ENCODE measurements at regions not wholly inside any gene's neighbourhood (a gene's known extent, or its start where the extent isn't known, plus 50 kb on each side); places are given as distances from the start of the nearest gene placed in this dataset.

DNA sequence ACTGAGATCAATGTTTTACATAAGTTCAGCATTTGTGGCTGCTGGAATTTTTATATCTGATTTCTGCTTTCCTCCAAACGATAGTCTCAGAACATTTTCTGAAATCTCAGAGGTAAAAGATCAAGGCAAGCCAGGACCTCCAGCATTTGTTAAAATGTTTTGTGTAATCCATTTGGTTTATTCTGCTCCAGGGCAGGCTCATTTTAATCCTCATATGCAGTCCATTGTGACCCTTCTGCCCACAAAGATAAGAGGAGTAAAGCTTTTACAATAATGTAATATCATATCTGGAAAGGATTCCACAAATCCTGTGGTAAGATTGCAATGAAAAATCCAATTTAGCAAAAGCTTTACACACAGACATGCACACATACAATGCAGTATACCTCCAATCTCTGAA is 55.3 kb upstream of the KCNH5 start:
- Histone ChIP-seq H3K9me3 (ENCODE audit: control insufficient read depth in 1 of 2, insufficient read depth in 1 of 2, low read depth in 1 of 2, low read length in 2 of 2) (no peaks in the 10 kb centered on the region), H3K4me1 (ENCODE audit: control insufficient read depth in 1 of 2, insufficient read depth in 2 of 2, low read length in 2 of 2) (no peaks in the 10 kb centered on the region), H4K20me1 (ENCODE audit: insufficient read depth) (no peaks in the 10 kb centered on the region), H2AFZ (ENCODE audit: low read depth, low read length, poor library complexity, severe bottlenecking) (no peak overlapping the region), H3K4me2 (ENCODE audit: low read length) (no peak overlapping the region), H3K27ac (ENCODE audit: low read depth, low read length) (no peak overlapping the region), H3K9me2 (ENCODE audit: insufficient read depth) (no peaks in the 10 kb centered on the region), H3K27me3 (ENCODE audit: insufficient read depth, low read length) (no peaks in the 10 kb centered on the region), H3K79me2 (ENCODE audit: insufficient read depth, low read length) (no peaks in the 10 kb centered on the region), H3K9ac (ENCODE audit: low read length) (no peak overlapping the region), H3K4me3 (replicated peaks in 1 of 2; ENCODE audit: low read depth in 1 of 2, low read length in 2 of 2) (no peak overlapping the region), H3K36me3 (ENCODE audit: control insufficient read depth in 1 of 2, insufficient read depth in 2 of 2, low read length in 2 of 2) (no peaks in the 10 kb centered on the region)
- BruUV-seq (replicated peaks): no TSS peak
- intact Hi-C loops (cut with micrococcal nuclease): no loop called here
- ChIA-PET POLR2A (no interaction called here), CTCF (no interaction called here), RAD21 (ENCODE audit: low non-redundant PET in 1 of 2, low total read pairs in 2 of 2, uncharacterized antibody in 2 of 2, unreplicated experiment in 2 of 2) (no interaction called here)
- no peak for ATAC-seq
- TF ChIP-seq ZFX (IDR thresholded peaks at IDR 0.05): no peak
- TF ChIP-seq TCF7L2 (IDR thresholded peaks at IDR 0.05; ENCODE audit: borderline replicate concordance, extremely low read depth, insufficient read depth, insufficient read length): no peak
- no peak for TF ChIP-seq POLR2A (IDR thresholded peaks at IDR 0.05; ENCODE audit: borderline replicate concordance, extremely low read depth, insufficient read depth, insufficient read length)
- no peak for TF ChIP-seq CBX3 (IDR thresholded peaks at IDR 0.05; ENCODE audit: low read depth)
- no peak for TF ChIP-seq ZNF274 (IDR thresholded peaks at IDR 0.05; ENCODE audit: low read depth, low read length)
- no peak for TF ChIP-seq RAD21 (IDR thresholded peaks at IDR 0.05; ENCODE audit: low read depth)
- no peak for TF ChIP-seq CTCF (IDR thresholded peaks at IDR 0.05 in 2 of 3, conservative IDR thresholded peaks at IDR 0.05 in 1 of 3; ENCODE audit: borderline replicate concordance in 1 of 3, insufficient read depth in 1 of 3, low read depth in 2 of 3, low read length in 2 of 3)
- TF ChIP-seq EZH2 (IDR thresholded peaks at IDR 0.05): no peak
- no peak for TF ChIP-seq SIN3A (IDR thresholded peaks at IDR 0.05; ENCODE audit: low read depth)
- TF ChIP-seq REST (IDR thresholded peaks at IDR 0.05; ENCODE audit: low read depth): no peak
- TF ChIP-seq, protein P1, sequence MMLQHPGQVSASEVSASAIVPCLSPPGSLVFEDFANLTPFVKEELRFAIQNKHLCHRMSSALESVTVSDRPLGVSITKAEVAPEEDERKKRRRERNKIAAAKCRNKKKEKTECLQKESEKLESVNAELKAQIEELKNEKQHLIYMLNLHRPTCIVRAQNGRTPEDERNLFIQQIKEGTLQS (IDR thresholded peaks at IDR 0.05): no peak
- TF ChIP-seq, protein P2, sequence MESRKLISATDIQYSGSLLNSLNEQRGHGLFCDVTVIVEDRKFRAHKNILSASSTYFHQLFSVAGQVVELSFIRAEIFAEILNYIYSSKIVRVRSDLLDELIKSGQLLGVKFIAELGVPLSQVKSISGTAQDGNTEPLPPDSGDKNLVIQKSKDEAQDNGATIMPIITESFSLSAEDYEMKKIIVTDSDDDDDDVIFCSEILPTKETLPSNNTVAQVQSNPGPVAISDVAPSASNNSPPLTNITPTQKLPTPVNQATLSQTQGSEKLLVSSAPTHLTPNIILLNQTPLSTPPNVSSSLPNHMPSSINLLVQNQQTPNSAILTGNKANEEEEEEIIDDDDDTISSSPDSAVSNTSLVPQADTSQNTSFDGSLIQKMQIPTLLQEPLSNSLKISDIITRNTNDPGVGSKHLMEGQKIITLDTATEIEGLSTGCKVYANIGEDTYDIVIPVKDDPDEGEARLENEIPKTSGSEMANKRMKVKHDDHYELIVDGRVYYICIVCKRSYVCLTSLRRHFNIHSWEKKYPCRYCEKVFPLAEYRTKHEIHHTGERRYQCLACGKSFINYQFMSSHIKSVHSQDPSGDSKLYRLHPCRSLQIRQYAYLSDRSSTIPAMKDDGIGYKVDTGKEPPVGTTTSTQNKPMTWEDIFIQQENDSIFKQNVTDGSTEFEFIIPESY (IDR thresholded peaks at IDR 0.05; ENCODE audit: extremely low read depth, insufficient replicate concordance, low read length): no peak
- no peak for DNase-seq (ENCODE audit: low read depth, low spot score)

Measured in HCT116 (cell line).